ENCODE measurements at regions not wholly inside any gene's neighbourhood (a gene's known extent, or its start where the extent isn't known, plus 50 kb on each side); places are given as distances from the start of the nearest gene placed in this dataset.

- H3K27ac Mint-ChIP-seq (ENCODE audit: unreplicated experiment) = no peak overlapping the region
- intact Hi-C loops (cut with micrococcal nuclease; ENCODE audit: unreplicated experiment) = no loop called here
- CTCF ChIA-PET = interaction anchor here (0.6 to 1.0 kb wide), 3 partner anchors 12 to 361 kb away, joined by 3 read pairs; no protein-coding TSS in a partner anchor
Measured at GRCh38 chr6:10163203-10163962, 251.5 kb downstream of the TFAP2A start.

GRCh38 chr6:10156875-10157274, 258.0 kb downstream of the TFAP2A start:
- CTCF ChIA-PET = no interaction called here
- no peak for TF ChIP-seq CTCF (IDR thresholded peaks at IDR 0.05; ENCODE audit: unreplicated experiment)
- H3K4me3 Mint-ChIP-seq (ENCODE audit: low read depth, unreplicated experiment) = no peak overlapping the region
- no peaks in the 10 kb centered on the region for H3K4me1 Mint-ChIP-seq (ENCODE audit: low read depth, unreplicated experiment)
- BruUV-seq (replicated peaks) = no TSS peak
- no peaks in the 10 kb centered on the region for H3K36me3 Mint-ChIP-seq (ENCODE audit: insufficient read depth, unreplicated experiment)
- H3K9me3 Mint-ChIP-seq (ENCODE audit: low read depth, unreplicated experiment) = peaks cover 8% of the 10 kb centered on the region
- intact Hi-C loops (cut with micrococcal nuclease; ENCODE audit: unreplicated experiment) = no loop called here
- no peaks in the 10 kb centered on the region for H3K27me3 Mint-ChIP-seq (ENCODE audit: unreplicated experiment)
- DNase-seq = no peak
- H3K27ac Mint-ChIP-seq (ENCODE audit: unreplicated experiment) = no peak overlapping the region

More at GRCh38 chr6:10163203-10163962, 251.5 kb downstream of the TFAP2A start:
- H3K36me3 Mint-ChIP-seq (ENCODE audit: insufficient read depth, unreplicated experiment) = no peaks in the 10 kb centered on the region
- H3K4me3 Mint-ChIP-seq (ENCODE audit: low read depth, unreplicated experiment) = peak overlapping the region; percentile 44
- H3K27me3 Mint-ChIP-seq (ENCODE audit: unreplicated experiment) = no peaks in the 10 kb centered on the region
- TF ChIP-seq CTCF (IDR thresholded peaks at IDR 0.05; ENCODE audit: unreplicated experiment) = no peak
- H3K9me3 Mint-ChIP-seq (ENCODE audit: low read depth, unreplicated experiment) = peaks cover 8% of the 10 kb centered on the region
- peaks cover 11% of the 10 kb centered on the region for H3K4me1 Mint-ChIP-seq (ENCODE audit: low read depth, unreplicated experiment)
- DNase-seq = peak; percentile 40
- no TSS peak for BruUV-seq (replicated peaks)

GRCh38 chr6:10154251-10154650, 260.6 kb downstream of the TFAP2A start:
- intact Hi-C loops (cut with micrococcal nuclease; ENCODE audit: unreplicated experiment) = no loop called here
- no TSS peak for BruUV-seq (replicated peaks)
- H3K27me3 Mint-ChIP-seq (ENCODE audit: unreplicated experiment) = no peaks in the 10 kb centered on the region
- no peaks in the 10 kb centered on the region for H3K36me3 Mint-ChIP-seq (ENCODE audit: insufficient read depth, unreplicated experiment)
- no peaks in the 10 kb centered on the region for H3K9me3 Mint-ChIP-seq (ENCODE audit: low read depth, unreplicated experiment)
- DNase-seq = no peak
- H3K4me1 Mint-ChIP-seq (ENCODE audit: low read depth, unreplicated experiment) = no peaks in the 10 kb centered on the region
- no peak overlapping the region for H3K27ac Mint-ChIP-seq (ENCODE audit: unreplicated experiment)
- no peak overlapping the region for H3K4me3 Mint-ChIP-seq (ENCODE audit: low read depth, unreplicated experiment)
- TF ChIP-seq CTCF (IDR thresholded peaks at IDR 0.05; ENCODE audit: unreplicated experiment) = no peak
- CTCF ChIA-PET = no interaction called here

GRCh38 chr6:10151144-10151915, 263.5 kb downstream of the TFAP2A start:
- Mint-ChIP-seq H3K27me3 (ENCODE audit: unreplicated experiment) (no peaks in the 10 kb centered on the region), H3K36me3 (ENCODE audit: insufficient read depth, unreplicated experiment) (no peaks in the 10 kb centered on the region), H3K9me3 (ENCODE audit: low read depth, unreplicated experiment) (no peaks in the 10 kb centered on the region), H3K4me3 (ENCODE audit: low read depth, unreplicated experiment) (no peak overlapping the region), H3K4me1 (ENCODE audit: low read depth, unreplicated experiment) (no peaks in the 10 kb centered on the region), H3K27ac (ENCODE audit: unreplicated experiment) (no peak overlapping the region)
- BruUV-seq (replicated peaks) = no TSS peak
- CTCF ChIA-PET = interaction anchor here (1.0 kb wide), 1 partner anchor 12 kb away, joined by 3 read pairs; no protein-coding TSS in a partner anchor
- no peak for DNase-seq
- TF ChIP-seq CTCF (IDR thresholded peaks at IDR 0.05; ENCODE audit: unreplicated experiment) = no peak
- intact Hi-C loops (cut with micrococcal nuclease; ENCODE audit: unreplicated experiment) = no loop called here
